NOMO-1 (cell line): ENCODE measurements at regions not wholly inside any gene's neighbourhood (a gene's known extent, or its start where the extent isn't known, plus 50 kb on each side); places are given as distances from the start of the nearest gene placed in this dataset.
A peak's percentile ranks its signal among the peaks of the same experiment; 100 is the strongest.
"Not testable (repeated sequence)": the region's sequence is repeated elsewhere in the genome, so short reads cannot be mapped to it uniquely, and the experiment has no call there.

Source experiments
- DNase-seq, 2 experiments: peaks; one replicate each; lab custom pipeline; 2025; ENCODE audit not compliant: unreplicated experiment in 2 of 2; lab: John Stamatoyannopoulos, UW

DNA sequence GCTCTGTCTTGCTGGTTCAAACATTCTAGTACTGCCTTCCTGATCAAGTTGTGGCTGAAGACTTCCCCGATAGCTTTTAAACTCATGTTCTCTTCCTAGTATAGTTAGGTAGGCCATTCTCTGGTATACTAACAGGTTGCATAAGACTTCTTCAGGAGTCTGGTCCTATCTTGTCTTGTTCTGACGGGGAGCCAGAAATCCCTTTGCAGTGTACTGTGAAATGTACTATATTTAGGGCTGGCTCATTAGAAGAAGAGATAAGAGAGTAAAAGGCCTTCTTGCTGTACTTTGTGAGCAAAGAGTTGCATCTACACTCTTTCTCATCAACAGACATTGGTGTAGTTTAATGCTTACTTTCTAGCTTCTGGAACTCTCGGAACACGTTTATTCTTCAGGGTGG, 331.9 kb downstream of the NUP35 start:
- DNase-seq: no peak

DNA sequence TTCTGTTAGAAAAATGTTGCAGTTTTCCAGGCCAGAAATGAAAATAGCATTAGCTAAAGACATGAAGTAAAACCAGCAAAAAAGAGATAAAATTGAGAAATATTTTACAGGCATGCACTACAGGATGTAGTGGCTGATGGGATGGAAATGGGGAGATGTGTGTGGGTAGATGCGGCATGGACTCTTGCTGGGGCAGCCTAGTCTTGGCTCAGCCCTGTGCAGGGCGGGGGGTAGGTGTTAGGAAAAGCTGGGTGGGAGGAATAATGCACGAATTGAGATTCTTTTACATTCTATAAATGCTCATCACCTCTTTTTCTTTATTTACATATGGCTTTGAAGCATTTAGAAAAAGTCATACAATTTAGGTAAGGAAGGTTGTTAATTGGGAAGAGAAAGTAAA, 334.2 kb downstream of the NUP35 start:
- DNase-seq: no peak

DNA sequence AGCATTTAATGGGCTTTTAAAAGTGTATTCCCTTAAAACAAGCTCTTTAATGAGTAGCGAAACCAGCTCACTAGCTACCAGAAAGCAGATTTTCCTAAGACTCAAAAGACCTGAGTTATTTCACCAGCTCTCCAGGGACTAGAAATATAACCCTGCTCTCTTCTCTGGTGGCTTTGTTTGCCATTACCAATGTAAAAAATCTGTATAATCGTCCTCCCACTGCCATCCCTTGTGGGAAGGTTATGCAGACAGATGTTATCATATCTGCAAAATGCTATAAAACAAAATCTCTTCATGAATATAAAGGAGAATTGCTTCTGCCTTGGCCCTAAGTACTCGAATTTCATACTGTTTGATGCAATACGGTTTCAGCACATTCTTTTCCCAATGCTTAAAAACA, 335.2 kb downstream of the NUP35 start:
- no peak for DNase-seq

DNA sequence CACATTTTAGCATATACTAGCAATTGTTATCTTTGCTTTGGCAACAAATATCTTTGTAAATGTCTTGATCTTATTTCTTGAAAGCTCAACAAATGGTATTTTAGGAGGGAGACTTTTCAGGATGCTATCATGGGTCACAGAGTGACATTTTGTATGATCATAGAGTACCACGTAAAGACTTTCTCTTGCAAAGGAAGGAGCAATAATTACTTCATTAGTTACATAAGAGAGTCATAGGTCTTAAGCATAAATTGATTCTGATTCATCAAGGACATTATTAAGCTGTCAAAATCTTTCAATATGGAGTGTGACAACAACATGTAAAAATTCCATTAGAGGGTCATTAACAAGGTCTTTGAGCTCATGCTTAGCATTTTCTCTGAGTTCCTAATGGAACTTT, 339.6 kb downstream of the NUP35 start:
- no peak for DNase-seq

DNA sequence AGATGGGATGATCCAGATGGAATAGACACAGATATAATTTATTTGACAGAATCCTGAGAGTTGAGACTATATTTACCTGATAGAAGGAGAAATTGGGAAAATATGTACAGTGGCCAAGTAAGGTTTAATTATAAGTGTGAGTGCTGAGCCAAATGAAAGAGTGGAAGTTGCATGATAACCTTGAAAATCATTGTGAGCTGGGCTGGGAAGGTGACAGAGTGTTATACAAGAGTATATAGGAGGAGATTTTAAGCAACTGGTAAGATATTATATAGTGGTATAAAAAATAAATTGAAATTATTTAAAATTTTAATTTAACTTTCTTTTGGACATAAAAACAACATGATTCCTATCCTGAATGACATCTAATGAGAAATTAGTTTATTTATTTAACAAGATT, 340.8 kb downstream of the NUP35 start:
- DNase-seq: no peak

DNA sequence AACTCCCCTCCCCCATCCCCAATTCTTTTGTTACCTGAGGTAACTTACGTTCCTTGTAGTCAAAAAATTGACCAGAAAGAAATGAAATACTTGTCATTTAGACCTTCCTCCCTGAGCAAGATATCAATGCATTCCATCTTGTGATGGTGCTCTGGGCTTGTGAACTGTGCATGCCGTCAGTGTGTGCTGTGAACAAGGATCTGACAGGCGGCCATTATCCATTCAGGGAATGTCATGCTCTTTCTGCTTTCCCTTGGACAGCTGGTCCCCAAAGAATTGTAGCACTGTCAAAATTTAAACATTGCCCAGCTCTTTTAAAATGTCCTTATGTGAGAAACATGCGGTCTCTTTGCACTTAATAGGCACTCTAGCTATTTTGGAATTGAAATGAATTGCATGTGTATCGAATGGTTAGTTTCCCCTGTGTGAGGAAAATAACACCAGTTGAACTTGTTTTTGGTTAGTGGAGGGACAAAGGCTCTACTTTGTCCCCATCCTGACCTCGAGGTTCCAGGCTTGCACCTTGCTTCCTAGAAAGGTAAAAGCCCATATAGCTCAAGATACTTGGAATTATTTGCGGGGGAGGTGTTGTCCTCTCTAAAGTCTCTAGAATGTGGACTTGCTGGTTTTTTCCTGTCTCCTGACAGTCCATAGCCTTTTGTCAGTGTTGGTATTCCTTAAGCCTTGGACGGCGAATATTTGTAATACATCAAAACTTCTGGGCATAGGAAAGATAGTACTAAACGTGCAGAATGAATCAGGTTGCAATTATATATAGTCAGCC, 350.9 kb downstream of the NUP35 start:
- DNase-seq: no peak

DNA sequence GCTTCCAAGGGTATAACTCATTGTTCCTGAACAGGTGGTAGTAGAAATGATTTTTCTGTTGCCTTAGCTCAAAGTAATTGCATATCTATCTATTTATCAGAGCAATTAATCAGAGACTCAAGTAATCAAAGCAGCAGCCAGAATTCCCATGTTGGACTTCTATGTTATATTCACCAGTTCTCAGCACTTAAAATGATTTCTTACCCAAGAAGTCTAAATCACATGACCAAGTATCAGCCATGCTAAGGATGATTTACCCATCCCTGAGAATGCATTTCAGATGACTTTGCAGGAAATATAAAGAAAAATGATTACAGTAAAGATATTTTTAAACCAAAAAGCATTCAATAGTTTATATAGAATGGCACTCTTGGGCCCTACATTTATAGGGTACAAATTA, 352.2 kb downstream of the NUP35 start:
- DNase-seq: no peak

DNA sequence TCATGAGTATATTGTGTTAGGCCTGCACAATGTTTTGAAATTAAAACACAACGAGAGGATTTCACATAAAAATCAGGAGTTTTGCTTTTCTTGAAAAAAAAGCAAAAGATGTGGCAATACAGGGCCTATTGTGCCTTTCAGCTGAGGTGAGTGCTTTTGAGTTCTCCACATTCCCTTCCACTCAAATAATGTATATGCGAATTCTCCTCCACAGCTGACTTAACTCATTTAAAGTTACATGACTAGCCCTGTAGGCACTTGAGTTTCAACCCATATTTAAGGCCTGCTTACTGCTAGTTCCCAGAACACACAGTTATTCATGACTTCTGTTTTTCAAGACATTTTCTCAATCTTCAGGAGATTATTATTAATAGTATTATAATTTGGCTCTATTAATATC, 353.1 kb downstream of the NUP35 start:
- DNase-seq: no peak

DNA sequence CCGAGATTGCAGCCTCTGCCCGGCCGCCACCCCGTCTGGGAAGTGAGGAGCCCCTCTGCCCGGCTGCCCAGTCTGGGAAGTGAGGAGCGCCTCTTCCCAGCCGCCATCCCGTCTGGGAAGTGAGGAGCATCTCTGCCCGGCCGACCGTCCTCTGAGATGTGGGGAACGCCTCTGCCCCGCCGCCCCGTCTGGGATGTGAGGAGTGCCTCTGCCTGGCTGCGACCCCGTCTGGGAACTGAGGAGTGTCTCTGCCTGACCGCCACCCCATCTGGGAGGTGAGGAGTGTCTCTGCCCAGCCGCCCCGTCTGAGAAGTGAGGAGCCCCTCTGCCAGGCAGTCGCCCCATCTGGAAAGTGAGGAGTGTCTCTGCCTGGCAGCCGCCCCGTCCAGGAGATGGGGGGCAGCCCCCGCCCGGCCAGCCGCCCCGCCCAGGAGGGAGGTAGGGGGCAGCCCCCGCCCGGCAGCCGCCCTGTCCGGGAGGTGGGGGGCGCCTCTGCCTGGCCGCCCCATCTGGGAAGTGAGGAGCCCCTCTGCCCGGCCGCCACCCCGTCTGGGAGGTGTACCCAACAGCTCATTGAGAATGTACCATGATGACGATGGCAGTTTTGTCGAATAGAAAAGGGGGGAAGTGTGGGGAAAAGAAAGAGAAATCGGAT, 354.8 kb downstream of the NUP35 start:
- not testable (repeated sequence) for DNase-seq

DNA sequence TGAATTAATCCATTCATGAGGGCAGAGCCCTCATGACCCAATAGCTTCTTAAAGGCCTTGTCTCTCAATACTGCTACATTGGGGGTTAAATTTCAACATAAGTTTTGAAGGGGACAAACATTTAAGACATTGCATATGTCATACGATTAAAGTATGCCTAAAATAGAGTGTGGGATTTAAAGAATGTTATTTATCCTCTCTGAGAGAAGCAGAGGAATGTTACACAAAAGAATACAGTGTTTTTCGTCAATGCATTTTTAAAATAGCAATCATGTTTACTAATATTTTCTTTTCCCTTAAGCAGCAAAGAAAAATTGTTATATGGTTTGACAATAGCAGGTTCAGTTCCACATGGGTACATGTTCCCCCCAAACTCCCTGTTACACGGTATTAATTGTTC, 363.1 kb downstream of the NUP35 start:
- DNase-seq: no peak

DNA sequence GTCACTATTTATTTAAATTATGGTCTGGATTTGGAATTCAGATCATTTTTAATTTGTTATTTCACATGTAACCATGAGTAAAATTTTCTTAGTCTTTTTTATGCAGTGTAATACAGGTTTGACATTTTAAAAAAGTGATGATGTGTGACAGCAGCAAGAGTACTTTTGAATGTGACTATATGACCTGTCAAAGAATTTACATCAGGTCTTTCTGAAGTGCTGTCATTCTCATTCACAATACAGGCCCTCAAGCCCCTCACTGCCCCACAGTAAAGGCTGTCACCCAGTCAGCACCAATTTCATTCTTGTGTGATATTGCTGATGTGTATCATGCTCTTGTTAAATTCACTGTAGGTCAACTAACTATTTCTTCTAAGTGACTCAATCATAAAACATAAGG, 364.2 kb downstream of the NUP35 start:
- no peak for DNase-seq

DNA sequence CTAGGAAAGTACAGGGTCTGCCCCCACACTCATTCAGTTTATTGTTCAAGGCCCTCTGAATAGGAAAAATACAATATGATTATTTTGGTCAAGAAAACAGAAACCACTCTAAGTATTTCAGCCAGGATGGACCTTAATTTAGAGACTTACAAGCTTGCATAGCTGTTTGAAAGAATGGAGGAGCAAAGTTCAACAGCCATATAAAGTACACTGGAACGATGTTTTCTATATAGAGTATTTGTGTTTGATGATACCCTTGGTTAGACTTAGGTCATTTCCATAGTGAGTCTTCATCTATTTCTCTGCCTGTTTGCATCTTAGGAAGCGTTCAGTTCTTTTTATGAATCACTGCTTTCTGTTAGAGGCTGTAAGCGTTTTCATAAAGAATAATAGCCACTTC, 366.2 kb downstream of the NUP35 start:
- DNase-seq: no peak

DNA sequence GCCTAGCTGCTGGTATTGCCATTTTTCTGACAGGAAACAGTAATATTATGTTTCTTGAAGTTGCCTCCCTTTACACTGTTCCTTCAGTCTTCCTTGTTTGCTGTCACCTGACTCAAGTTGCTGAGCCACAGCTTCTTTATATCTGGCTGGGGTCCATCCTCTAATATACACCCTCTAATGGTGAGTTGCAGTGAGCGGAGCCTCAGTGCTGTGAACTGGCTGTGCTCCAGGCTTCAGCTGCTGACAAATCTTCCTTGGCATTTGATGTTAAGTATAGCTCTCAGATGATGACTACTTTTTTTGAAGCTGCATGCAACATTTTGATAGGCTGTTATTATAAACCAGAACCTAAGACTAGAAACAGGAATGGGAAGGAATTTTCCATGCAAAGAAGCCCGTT, 366.7 kb downstream of the NUP35 start:
- DNase-seq: no peak

DNA sequence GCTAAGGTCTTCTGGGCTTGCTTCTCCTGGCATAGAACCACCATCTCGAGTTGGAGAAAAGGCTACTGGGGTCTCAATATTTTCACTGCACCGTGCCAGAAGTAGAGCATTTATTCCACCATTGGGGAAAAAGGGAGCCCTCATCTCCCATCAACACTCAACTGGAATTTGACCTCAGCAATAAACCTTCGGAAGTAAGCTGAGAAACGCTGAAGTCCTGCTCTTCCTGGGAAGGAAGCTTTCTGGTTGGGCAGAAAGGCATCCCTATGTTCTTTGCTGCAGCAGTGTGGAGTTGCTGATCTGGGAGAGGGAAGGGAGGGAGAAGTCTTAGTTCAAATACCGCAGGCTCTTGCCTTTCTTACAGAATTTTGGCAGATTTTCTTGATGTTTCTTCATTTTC, 368.8 kb downstream of the NUP35 start:
- DNase-seq: no peak

DNA sequence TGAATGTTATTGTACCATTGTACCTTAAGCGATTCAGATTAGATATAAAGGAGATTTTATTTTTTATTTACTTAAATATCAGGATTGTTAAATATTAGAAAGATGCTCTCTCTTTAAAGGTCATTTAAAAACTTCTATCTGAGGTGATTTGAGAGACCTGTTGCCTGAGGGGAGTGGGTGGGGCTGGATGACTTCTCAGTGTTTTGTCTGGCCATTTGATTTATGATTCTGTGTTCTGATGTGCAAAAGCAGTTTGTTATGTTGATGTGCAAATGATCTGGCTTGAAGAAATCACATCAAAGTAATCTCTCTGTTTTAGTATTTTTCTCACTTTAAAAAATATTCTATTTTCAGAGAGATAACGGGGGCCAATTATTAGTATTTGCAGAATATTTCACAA, 370.8 kb downstream of the NUP35 start:
- no peak for DNase-seq

DNA sequence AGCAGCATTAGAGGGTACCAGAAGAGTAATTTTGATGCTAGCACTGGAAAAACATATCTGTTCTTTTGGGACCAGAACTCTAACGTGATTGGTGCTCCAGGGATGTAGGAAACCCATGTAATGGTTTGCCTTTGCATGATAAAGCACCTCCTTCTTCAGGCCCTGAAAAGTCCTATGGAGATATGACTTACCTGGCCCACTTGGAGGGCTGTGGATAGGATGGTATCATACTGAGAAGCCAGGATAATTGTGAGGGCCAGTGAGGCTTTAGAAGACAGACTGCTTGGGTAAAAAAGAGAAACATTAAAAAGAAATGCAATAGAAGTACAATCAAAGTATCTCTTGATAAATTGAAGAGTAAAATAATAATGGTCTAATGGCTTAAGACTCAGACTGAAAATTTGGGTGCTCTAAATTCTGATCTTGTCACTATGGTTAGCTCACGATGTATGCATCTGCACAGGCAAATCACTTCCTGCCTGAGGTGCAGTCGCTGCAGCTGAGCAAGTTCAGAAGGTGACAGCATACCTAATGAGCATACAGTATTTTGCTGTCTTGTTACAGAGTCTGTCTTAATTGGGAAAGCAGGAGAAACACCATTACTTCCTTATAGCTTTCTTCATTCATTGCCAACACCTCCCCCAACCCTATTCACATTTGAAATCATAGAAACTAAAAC, 371.5 kb downstream of the NUP35 start:
- DNase-seq: no peak

DNA sequence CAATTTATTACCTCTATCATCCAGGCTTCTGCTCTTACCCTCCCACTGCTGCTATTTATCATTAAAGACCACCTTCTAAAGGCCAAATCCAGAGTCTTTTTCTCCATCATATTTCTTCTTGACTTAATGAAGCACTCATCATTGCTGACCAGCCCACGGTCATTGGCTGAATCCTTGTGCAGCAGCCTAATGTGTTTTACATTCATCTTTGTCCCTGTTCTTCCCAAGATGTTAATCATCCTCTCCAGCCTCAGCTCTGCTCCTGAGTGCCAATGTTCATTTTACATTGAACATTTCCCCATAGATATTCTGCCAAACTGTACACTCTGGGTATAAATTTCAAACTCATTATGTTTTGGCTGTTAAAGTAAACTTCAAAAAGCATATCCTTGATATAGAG, 373.6 kb downstream of the NUP35 start:
- no peak for DNase-seq

DNA sequence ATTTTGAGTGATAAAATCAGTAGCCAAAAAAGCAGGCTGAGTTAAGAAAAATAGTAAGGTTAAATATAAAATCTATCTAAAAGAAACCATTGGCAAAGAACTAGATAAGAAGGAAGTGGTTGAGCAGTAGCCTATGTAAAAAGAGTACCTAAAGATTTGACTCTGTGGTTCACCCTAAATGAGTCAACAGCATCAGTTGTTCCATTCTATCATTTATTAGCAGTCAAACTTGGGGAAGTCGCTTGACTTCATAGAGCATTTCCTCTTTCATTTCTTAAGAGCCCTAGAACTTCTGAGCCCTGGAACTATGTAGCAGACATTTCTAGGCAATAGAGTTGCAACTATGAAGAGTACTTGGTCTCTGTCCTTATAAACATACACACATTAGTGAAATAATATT, 381.7 kb downstream of the NUP35 start:
- DNase-seq: peak in 1 of 2 experiments; percentile 18

DNA sequence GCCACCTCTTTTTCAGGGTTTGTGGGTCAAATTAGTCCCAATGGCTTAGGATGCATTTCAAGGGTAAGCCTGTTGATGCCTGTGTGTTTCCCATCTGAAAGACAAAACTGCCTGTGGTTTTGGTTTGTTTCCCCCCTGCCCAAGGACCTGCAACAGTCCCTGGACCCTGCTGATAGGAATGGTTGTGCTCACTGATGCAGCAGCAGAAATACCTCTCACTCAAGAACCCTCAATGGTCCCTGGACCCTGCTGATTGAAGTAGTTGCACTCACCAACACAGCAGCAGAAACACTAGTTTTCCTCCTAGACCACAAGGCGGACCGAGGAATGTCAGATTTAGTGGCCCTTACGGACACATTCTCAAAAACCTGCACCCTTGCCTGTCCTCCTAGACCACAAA, 386.9 kb downstream of the NUP35 start:
- no peak for DNase-seq

DNA sequence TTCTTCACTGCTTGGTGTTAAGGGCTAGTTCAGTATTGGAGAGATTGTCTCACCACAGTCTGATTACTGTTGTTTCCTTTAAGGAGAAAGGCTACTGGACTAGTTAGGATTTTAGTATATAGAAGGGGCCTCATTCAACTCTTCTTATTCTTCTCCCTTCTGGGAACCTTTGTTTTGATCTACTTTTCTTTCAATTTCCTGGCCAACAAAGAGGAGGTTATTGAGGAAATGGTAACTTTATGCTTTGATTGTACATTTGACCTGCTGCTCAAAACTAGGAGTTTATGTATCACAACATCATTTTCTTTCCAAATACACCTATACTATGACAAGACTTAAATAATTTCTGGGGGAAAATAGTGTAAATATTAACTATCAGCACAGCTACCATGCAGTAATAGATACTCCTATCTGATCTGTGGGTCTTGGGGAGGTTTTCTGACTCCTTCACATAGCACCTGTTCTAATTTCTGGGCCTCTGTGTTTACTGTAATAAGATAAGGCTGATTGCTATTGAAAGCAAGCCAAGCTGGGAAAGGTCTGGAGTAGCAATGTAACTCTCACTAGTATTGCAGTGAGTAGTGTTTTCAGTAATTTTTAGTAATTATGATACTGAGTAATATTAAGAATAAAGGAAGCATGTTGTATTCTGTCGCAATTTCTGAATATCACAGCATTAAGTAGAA, 395.3 kb downstream of the NUP35 start:
- DNase-seq: no peak

DNA sequence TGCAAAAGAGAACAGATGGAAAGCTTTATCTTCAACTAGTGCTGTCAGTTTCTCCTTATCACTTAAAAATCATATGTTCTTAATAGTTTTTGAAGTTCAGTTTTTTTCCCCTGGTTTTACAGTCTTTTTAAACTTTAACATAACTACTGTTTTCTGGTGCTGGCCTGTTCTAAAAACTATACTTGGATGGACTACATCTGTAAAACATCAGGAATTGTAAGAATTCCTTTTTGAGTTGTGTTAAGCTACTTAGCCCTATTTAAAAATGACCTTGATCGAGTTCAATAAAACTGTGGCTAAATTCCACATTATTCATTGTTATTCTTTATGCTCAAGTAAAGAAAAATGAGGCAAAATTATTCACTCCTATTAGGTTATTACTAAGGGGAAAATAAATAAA, 397.7 kb downstream of the NUP35 start:
- DNase-seq: no peak
